K562 (cell line): ENCODE measurements at regions not wholly inside any gene's neighbourhood (a gene's known extent, or its start where the extent isn't known, plus 50 kb on each side); places are given as distances from the start of the nearest gene placed in this dataset.

Experiments
- ATAC-seq: fragments of 200-7000 bp; cut with Tn5 transposase; 3 replicates; pipeline ENCODE4 v1.9.1; 2020; ENCODE audit warnings: moderate library complexity
- BruUV-seq: library from RNA; stranded (reverse); fragments of 400-500 nt; replicated peaks from 2 replicates; lab custom pipeline; 2021; lab: Mats Ljungman, UMichigan
- CTCF ChIA-PET: fragments of 300-600 bp; formaldehyde crosslinking; extraction: SDS; loops from one replicate; lab custom pipeline; 2021; ENCODE audit warnings: low intra/inter-chr PET ratio; lab: Yijun Ruan, JAX
- POLR2A ChIA-PET: fragments of 300-600, 350-650 bp; sonication (Branson Sonifier 250); formaldehyde crosslinking; extraction: SDS; loops from one replicate; lab custom pipeline; 2021; ENCODE audit warnings: antibody characterized with exemption, inconsistent platforms; lab: Yijun Ruan, JAX
- DNase-seq, 4 experiments: peaks; one replicate each; pipeline versions ENCODE4 v3.0.0 to v3.0.0-alpha.2; 2011 to 2018; ENCODE audit warnings: low spot score in 3 of 4, mixed read lengths in 3 of 4; ENCODE audit errors: extremely low read depth in 1 of 4
- FAIRE-seq: peaks from 2 replicates; lab custom pipeline; 2011; peaks lifted over from hg19 to GRCh38; lab: Jason Lieb, UNC
- H2AFZ ChIP-seq: 2 replicates; pipeline ENCODE4 v1.6.0; 2011; ENCODE audit warnings: low read depth, low read length, control low read depth, inconsistent platforms
- H3K27ac ChIP-seq: fragments of 200-600 bp; 3 replicates; pipeline ENCODE4 v1.8.0; 2011; ENCODE audit warnings: low read depth, mild to moderate bottlenecking, control low read depth, inconsistent platforms, low read length, moderate library complexity, mixed read lengths; ENCODE audit errors: extremely low read depth
- H3K27me3 ChIP-seq, 2 experiments: fragments of 300-600 bp in 1 of 2; 2 replicates in 1 of 2; 3 replicates in 1 of 2; pipeline versions ENCODE4 v1.6.0 to v1.8.0; 2011; ENCODE audit warnings: inconsistent platforms in 2 of 2, low read length in 2 of 2, mild to moderate bottlenecking in 1 of 2, mixed read lengths in 1 of 2, moderate library complexity in 1 of 2; ENCODE audit not compliant: control insufficient read depth in 2 of 2, insufficient read depth in 2 of 2
- H3K36me3 ChIP-seq: fragments of 300-600 bp; 3 replicates; pipeline ENCODE4 v1.8.0; 2011; ENCODE audit warnings: mild to moderate bottlenecking, low read length, inconsistent platforms; ENCODE audit not compliant: control insufficient read depth, insufficient read depth
- H3K4me1 ChIP-seq, 2 experiments: fragments of 200-600 bp in 1 of 2; replicated peaks in 1 of 2; 2 replicates in 1 of 2; 3 replicates in 1 of 2; pipeline versions ENCODE4 v1.5.1 to v1.8.0; 2011; ENCODE audit warnings: inconsistent platforms in 2 of 2, low read length in 2 of 2, mild to moderate bottlenecking in 1 of 2, mixed read lengths in 1 of 2, moderate library complexity in 1 of 2; ENCODE audit not compliant: control insufficient read depth in 2 of 2, insufficient read depth in 2 of 2
- H3K4me2 ChIP-seq: 2 replicates; pipeline ENCODE4 v1.6.1; 2011; ENCODE audit warnings: low read length, control low read depth, inconsistent platforms, mixed read lengths; ENCODE audit not compliant: insufficient read depth
- H3K4me3 ChIP-seq: fragments of 200-600 bp; sonication (generic), shearing (Covaris generic); 2 replicates; pipeline ENCODE4 v1.5.1; 2016; ENCODE audit warnings: control low read depth, inconsistent platforms
- H3K79me2 ChIP-seq: fragments of 200-600 bp; 3 replicates; pipeline ENCODE4 v1.8.0; 2011; ENCODE audit warnings: low read length, inconsistent platforms; ENCODE audit not compliant: control insufficient read depth, insufficient read depth
- H3K9ac ChIP-seq, 2 experiments: 2 replicates each; pipeline versions ENCODE4 v1.6.0 to v1.6.1; 2011; ENCODE audit warnings: low read depth in 2 of 2, low read length in 2 of 2, control low read depth in 1 of 2, inconsistent platforms in 1 of 2, mild to moderate bottlenecking in 1 of 2, mixed read lengths in 1 of 2; ENCODE audit not compliant: insufficient read depth in 1 of 2
- H3K9me1 ChIP-seq: one replicate; pipeline ENCODE4 v1.6.0; 2011; ENCODE audit warnings: inconsistent platforms, mild to moderate bottlenecking, low read length, moderate library complexity; ENCODE audit not compliant: control insufficient read depth, insufficient read depth
- H3K9me3 ChIP-seq: replicated peaks from 2 replicates; pipeline ENCODE4 v1.5.1; 2011; ENCODE audit warnings: low read depth, low read length, inconsistent platforms; ENCODE audit not compliant: control insufficient read depth, insufficient read depth
- H4K20me1 ChIP-seq: replicated peaks from 2 replicates; pipeline ENCODE4 v1.6.1; 2011; ENCODE audit warnings: low read length, inconsistent platforms, mixed read lengths; ENCODE audit not compliant: control insufficient read depth, insufficient read depth
- EGR1 ChIP-seq: fragments of 450-650 bp; conservative IDR thresholded peaks from 2 replicates; pipeline ENCODE4 v1.6.1; 2017; ENCODE audit warnings: mild to moderate bottlenecking
- ELK1 ChIP-seq: sonication (generic); formaldehyde crosslinking; IDR thresholded peaks from 2 replicates; pipeline ENCODE4 v1.8.1; 2022; ENCODE audit warnings: missing genetic modification reagents
- NFIC ChIP-seq: fragments of 450-650 bp; IDR thresholded peaks from 2 replicates; pipeline ENCODE4 v1.6.1; 2017; ENCODE audit warnings: mild to moderate bottlenecking, inconsistent platforms
- SIN3A ChIP-seq, 2 experiments: fragments of 150-350 bp in 1 of 2; IDR thresholded peaks; 2 replicates each; pipeline ENCODE4 v1.6.1; 2011 to 2016; ENCODE audit warnings: borderline replicate concordance in 2 of 2, low read depth in 2 of 2, low read length in 2 of 2, mild to moderate bottlenecking in 2 of 2, moderate library complexity in 2 of 2; ENCODE audit not compliant: control insufficient read depth in 1 of 2
- WGBS: fragments of 100-300 bp; shearing (Covaris generic); methylation state at CpG from one replicate; pipeline ENCODE4 v1.1.6; 2016; ENCODE audit warnings: low coverage, mixed read lengths; ENCODE audit not compliant: insufficient coverage; ENCODE audit errors: missing lambda C conversion rate; 5-methylcytosine and 5-hydroxymethylcytosine counted together
- in situ Hi-C: fragments of 300-500 bp; cut with MboI; formaldehyde crosslinking; loops from 4 replicates; pipeline ENCODE4 v1.15.0; 2018; ENCODE audit warnings: inconsistent platforms, mixed read lengths
- intact Hi-C: fragments of 100-400 bp; cut with micrococcal nuclease; formaldehyde crosslinking; loops from 2 replicates; pipeline ENCODE4 v1.14.2; 2022

GRCh38 chr10:37680716-37681616 is 176.4 kb downstream of the ZNF248 start:
- H3K4me1 ChIP-seq = peaks cover 0 to 7% of the 10 kb centered on the region in 2 experiments; a peak in 2 of 5 replicates
- CTCF ChIA-PET = no interaction called here
- WGBS = 16% methylated on average over 38 of the region's 52 CpGs
- ATAC-seq (no peak), DNase-seq (no peak)
- in situ Hi-C loops = no loop called here
- H3K9me3 ChIP-seq = no peaks in the 10 kb centered on the region
- no peaks in the 10 kb centered on the region for H3K27me3 ChIP-seq
- intact Hi-C loops = no loop called here
- H2AFZ ChIP-seq = no peak overlapping the region
- H3K9me1 ChIP-seq = no peaks in the 10 kb centered on the region
- TF ChIP-seq SIN3A (IDR thresholded peaks at IDR 0.05; ENCODE audit: borderline replicate concordance in 2 of 2, control insufficient read depth in 1 of 2, low read depth in 2 of 2, low read length in 2 of 2) = no peak
- peak; percentile 72 for TF ChIP-seq NFIC
- TF ChIP-seq, all 486 proteins: peak for 1
- BruUV-seq = no TSS peak
- H3K9ac ChIP-seq = no peak overlapping the region
- no peak overlapping the region for H3K4me2 ChIP-seq
- H4K20me1 ChIP-seq = no peaks in the 10 kb centered on the region
- no peak for FAIRE-seq
- H3K36me3 ChIP-seq = no peaks in the 10 kb centered on the region
- POLR2A ChIA-PET = interaction anchor here (0.6 kb wide), 1 partner anchor 1855 kb away, joined by 3 read pairs; no protein-coding TSS in a partner anchor
- no peaks in the 10 kb centered on the region for H3K79me2 ChIP-seq
- no peak overlapping the region for H3K27ac ChIP-seq
- no peak overlapping the region for H3K4me3 ChIP-seq

- H3K9me1 ChIP-seq = no peaks in the 10 kb centered on the region
- WGBS = 17% methylated on average over 20 of the region's 30 CpGs
- no peak overlapping the region for H3K27ac ChIP-seq
- in situ Hi-C loops = no loop called here
- intact Hi-C loops = no loop called here
- H4K20me1 ChIP-seq = no peaks in the 10 kb centered on the region
- no peaks in the 10 kb centered on the region for H3K36me3 ChIP-seq
- no peak overlapping the region for H3K9ac ChIP-seq
- peaks cover 0 to 7% of the 10 kb centered on the region in 2 experiments; a peak in 2 of 5 replicates for H3K4me1 ChIP-seq
- peak; percentile 86 for ATAC-seq
- H2AFZ ChIP-seq = no peak overlapping the region
- no peak for FAIRE-seq
- CTCF ChIA-PET = no interaction called here
- no peak for TF ChIP-seq ELK1 (CRISPR knock-in tag)
- peak; percentile 69 for TF ChIP-seq EGR1
- no peak overlapping the region for H3K4me3 ChIP-seq
- POLR2A ChIA-PET = no interaction called here
- no peaks in the 10 kb centered on the region for H3K79me2 ChIP-seq
- peak; percentile 10 to 59 (median 43) for DNase-seq
- no TSS peak for BruUV-seq
- no peaks in the 10 kb centered on the region for H3K9me3 ChIP-seq
- H3K4me2 ChIP-seq = no peak overlapping the region
- H3K27me3 ChIP-seq = no peaks in the 10 kb centered on the region
Observed at GRCh38 chr10:37680243-37680683, 177.1 kb downstream of the ZNF248 start.
